ENCODE measurements at regions not wholly inside any gene's neighbourhood (a gene's known extent, or its start where the extent isn't known, plus 50 kb on each side); places are given as distances from the start of the nearest gene placed in this dataset.

- no peak for DNase-seq
- no peaks in the 10 kb centered on the region for H4K20me1 ChIP-seq (ENCODE audit: insufficient read depth, low read length)
- no peak overlapping the region for H3K9ac ChIP-seq (ENCODE audit: low read depth, low read length)
- no peaks in the 10 kb centered on the region for H3K79me2 ChIP-seq (ENCODE audit: insufficient read depth, low read length)
- no peaks in the 10 kb centered on the region for H3K4me1 ChIP-seq (ENCODE audit: insufficient read depth, low read length)
- no peaks in the 10 kb centered on the region for H3K9me3 ChIP-seq (ENCODE audit: insufficient read depth, low read length, severe bottlenecking)
- H3K4me2 ChIP-seq (ENCODE audit: insufficient read depth, low read length) = no peak overlapping the region
- no peaks in the 10 kb centered on the region for H3K36me3 ChIP-seq (ENCODE audit: insufficient read depth, low read length)
- H3K27ac ChIP-seq (ENCODE audit: low read length) = no peak overlapping the region
- H3K4me3 ChIP-seq (ENCODE audit: low read depth in 1 of 2, low read length in 2 of 2) = no peak overlapping the region
- no peak for ATAC-seq (ENCODE audit: insufficient read depth, low read depth)
- no peaks in the 10 kb centered on the region for H3K27me3 ChIP-seq (ENCODE audit: insufficient read depth, low read length, poor library complexity)
- TF ChIP-seq, protein P1, sequence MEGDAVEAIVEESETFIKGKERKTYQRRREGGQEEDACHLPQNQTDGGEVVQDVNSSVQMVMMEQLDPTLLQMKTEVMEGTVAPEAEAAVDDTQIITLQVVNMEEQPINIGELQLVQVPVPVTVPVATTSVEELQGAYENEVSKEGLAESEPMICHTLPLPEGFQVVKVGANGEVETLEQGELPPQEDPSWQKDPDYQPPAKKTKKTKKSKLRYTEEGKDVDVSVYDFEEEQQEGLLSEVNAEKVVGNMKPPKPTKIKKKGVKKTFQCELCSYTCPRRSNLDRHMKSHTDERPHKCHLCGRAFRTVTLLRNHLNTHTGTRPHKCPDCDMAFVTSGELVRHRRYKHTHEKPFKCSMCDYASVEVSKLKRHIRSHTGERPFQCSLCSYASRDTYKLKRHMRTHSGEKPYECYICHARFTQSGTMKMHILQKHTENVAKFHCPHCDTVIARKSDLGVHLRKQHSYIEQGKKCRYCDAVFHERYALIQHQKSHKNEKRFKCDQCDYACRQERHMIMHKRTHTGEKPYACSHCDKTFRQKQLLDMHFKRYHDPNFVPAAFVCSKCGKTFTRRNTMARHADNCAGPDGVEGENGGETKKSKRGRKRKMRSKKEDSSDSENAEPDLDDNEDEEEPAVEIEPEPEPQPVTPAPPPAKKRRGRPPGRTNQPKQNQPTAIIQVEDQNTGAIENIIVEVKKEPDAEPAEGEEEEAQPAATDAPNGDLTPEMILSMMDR (IDR thresholded peaks at IDR 0.05; ENCODE audit: borderline replicate concordance, extremely low read depth, low read length, poor library complexity, severe bottlenecking) = no peak
- no peak for TF ChIP-seq EZH2 (IDR thresholded peaks at IDR 0.05; ENCODE audit: borderline replicate concordance, low read depth, low read length, severe bottlenecking)
- no peak overlapping the region for H2AFZ ChIP-seq (ENCODE audit: low read depth, low read length)
These were observed 781.2 kb upstream of the GRM7 start for GRCh38 chr3:6079561-6080179.

- Histone ChIP-seq H3K36me3 (ENCODE audit: insufficient read depth, low read length) (no peaks in the 10 kb centered on the region), H3K9me3 (ENCODE audit: insufficient read depth, low read length, severe bottlenecking) (no peaks in the 10 kb centered on the region), H2AFZ (ENCODE audit: low read depth, low read length) (no peak overlapping the region), H3K4me2 (ENCODE audit: insufficient read depth, low read length) (no peak overlapping the region), H3K79me2 (ENCODE audit: insufficient read depth, low read length) (no peaks in the 10 kb centered on the region), H3K27ac (ENCODE audit: low read length) (no peak overlapping the region), H4K20me1 (ENCODE audit: insufficient read depth, low read length) (no peaks in the 10 kb centered on the region), H3K9ac (ENCODE audit: low read depth, low read length) (no peak overlapping the region), H3K4me1 (ENCODE audit: insufficient read depth, low read length) (no peaks in the 10 kb centered on the region), H3K27me3 (ENCODE audit: insufficient read depth, low read length, poor library complexity) (peaks cover 2% of the 10 kb centered on the region), H3K4me3 (ENCODE audit: low read depth in 1 of 2, low read length in 2 of 2) (no peak overlapping the region)
- ATAC-seq (ENCODE audit: insufficient read depth, low read depth) (no peak), DNase-seq (no peak)
- TF ChIP-seq, protein P1 (IDR thresholded peaks at IDR 0.05; ENCODE audit: borderline replicate concordance, extremely low read depth, low read length, poor library complexity, severe bottlenecking) = no peak
- TF ChIP-seq EZH2 (IDR thresholded peaks at IDR 0.05; ENCODE audit: borderline replicate concordance, low read depth, low read length, severe bottlenecking) = no peak
These were observed 772.5 kb upstream of the GRM7 start for GRCh38 chr3:6088433-6088832.

DNA sequence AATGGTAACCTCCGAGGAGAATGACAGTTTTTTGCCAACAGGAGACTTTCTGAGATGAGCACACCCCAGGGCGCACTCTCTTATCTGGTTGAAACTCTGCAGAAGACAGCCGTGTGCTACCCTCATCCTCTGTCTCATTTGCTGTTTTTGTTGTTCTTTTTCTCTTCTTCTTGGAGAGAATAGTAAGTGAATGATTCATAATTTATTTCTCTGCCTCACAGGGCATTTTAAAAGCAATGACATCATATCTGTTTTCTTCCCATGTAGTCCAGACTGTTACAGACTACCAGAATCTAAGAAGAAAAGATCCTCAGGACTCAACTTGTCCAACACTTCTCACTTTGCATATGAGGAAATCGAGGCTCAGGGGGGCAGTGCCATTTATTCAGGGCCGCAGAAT lies 771.1 kb upstream of the GRM7 start:
- no peak overlapping the region for H3K27ac ChIP-seq (ENCODE audit: low read length)
- no peak overlapping the region for H2AFZ ChIP-seq (ENCODE audit: low read depth, low read length)
- no peak overlapping the region for H3K4me2 ChIP-seq (ENCODE audit: insufficient read depth, low read length)
- H3K4me3 ChIP-seq (ENCODE audit: low read depth in 1 of 2, low read length in 2 of 2) = no peak overlapping the region
- H3K36me3 ChIP-seq (ENCODE audit: insufficient read depth, low read length) = no peaks in the 10 kb centered on the region
- H3K27me3 ChIP-seq (ENCODE audit: insufficient read depth, low read length, poor library complexity) = peaks cover 2% of the 10 kb centered on the region
- H4K20me1 ChIP-seq (ENCODE audit: insufficient read depth, low read length) = no peaks in the 10 kb centered on the region
- H3K9ac ChIP-seq (ENCODE audit: low read depth, low read length) = no peak overlapping the region
- no peaks in the 10 kb centered on the region for H3K79me2 ChIP-seq (ENCODE audit: insufficient read depth, low read length)
- TF ChIP-seq EZH2 (IDR thresholded peaks at IDR 0.05; ENCODE audit: borderline replicate concordance, low read depth, low read length, severe bottlenecking) = no peak
- TF ChIP-seq, protein P1 (IDR thresholded peaks at IDR 0.05; ENCODE audit: borderline replicate concordance, extremely low read depth, low read length, poor library complexity, severe bottlenecking) = no peak
- H3K4me1 ChIP-seq (ENCODE audit: insufficient read depth, low read length) = no peaks in the 10 kb centered on the region
- ATAC-seq (ENCODE audit: insufficient read depth, low read depth) (no peak), DNase-seq (no peak)
- no peaks in the 10 kb centered on the region for H3K9me3 ChIP-seq (ENCODE audit: insufficient read depth, low read length, severe bottlenecking)

All from DND-41 (cell line).